Heart right ventricle (tissue), 16 donors: ENCODE measurements at regions not wholly inside any gene's neighbourhood (a gene's known extent, or its start where the extent isn't known, plus 50 kb on each side); places are given as distances from the start of the nearest gene placed in this dataset.

Experiments used
- ATAC-seq, 8 donors: fragments of 200-7000 bp; cut with Tn5 transposase; one replicate each; pipeline ENCODE4 v1.9.1; 2020; ENCODE audit warnings: mild to moderate bottlenecking in 8 of 8, moderate library complexity in 8 of 8, moderate number of reproducible peaks in 1 of 8
- DNase-seq, 2 donors: peaks; one replicate each; pipeline ENCODE4 v3.0.0-alpha.2; 2020
- H3K27ac ChIP-seq, 10 donors: fragments of 200-600 bp; sonication (generic) in 2 of 10; one replicate each; pipeline versions ENCODE4 v1.5.0 to v1.8.0; 2020 to 2022; ENCODE audit warnings: mild to moderate bottlenecking in 3 of 10
- H3K27me3 ChIP-seq, 7 donors: fragments of 200-600 bp; one replicate each; pipeline ENCODE4 v1.8.0; 2021 to 2022; ENCODE audit warnings: mild to moderate bottlenecking in 2 of 7
- H3K36me3 ChIP-seq, 9 donors: fragments of 200-600 bp; sonication (generic) in 1 of 9; one replicate each; pipeline versions ENCODE4 v1.5.0 to v1.8.0; 2020 to 2022; ENCODE audit warnings: mild to moderate bottlenecking in 2 of 9
- H3K4me1 ChIP-seq, 9 donors: fragments of 200-600 bp; sonication (generic) in 1 of 9; one replicate each; pipeline versions ENCODE4 v1.5.0 to v1.8.0; 2020 to 2022; ENCODE audit warnings: mild to moderate bottlenecking in 4 of 9
- H3K4me3 ChIP-seq, 10 donors: fragments of 200-600 bp; sonication (generic) in 2 of 10; one replicate each; pipeline versions ENCODE4 v1.5.0 to v1.8.0; 2020 to 2022; ENCODE audit warnings: mild to moderate bottlenecking in 7 of 10, moderate library complexity in 2 of 10
- H3K9me3 ChIP-seq, 11 donors: fragments of 200-600 bp in 10 of 11; sonication (generic) in 2 of 11; one replicate each; pipeline versions ENCODE4 v1.5.0 to v1.8.0; 2013 to 2022; ENCODE audit warnings: mild to moderate bottlenecking in 2 of 11, control low read depth in 1 of 11, moderate library complexity in 1 of 11
- CTCF ChIP-seq, 9 donors: fragments of 200-600 bp; sonication (generic) in 2 of 9; IDR thresholded peaks; one replicate each; pipeline versions ENCODE4 v1.5.0 to v1.8.0; 2021 to 2022; ENCODE audit warnings: antibody characterized with exemption in 9 of 9, mild to moderate bottlenecking in 5 of 9, moderate library complexity in 1 of 9
- WGBS, 2 donors: extraction: QIAGEN DNeasy Blood & Tissue Kit; methylation state at CpG; one replicate each; pipeline ENCODE4 v1.1.7; 2013; ENCODE audit warnings: inconsistent platforms in 1 of 2; 5-methylcytosine and 5-hydroxymethylcytosine counted together
- intact Hi-C, 10 donors: fragments of 100-400 bp; cut with DNase I; formaldehyde crosslinking; loops; one replicate each; pipeline versions ENCODE4 v1.11.1 to v1.14.2; 2022
- donor health status: Arrhythmogenic right ventricular cardiomyopathy.
- donor health status: ischemic (EF 13 %, LVEDD 7.1; RV severe dilation, severe dysfunction).
- donor health status: healthy with polysubstance abuse.
- donor health status: DM: no; HTN: yes; CAD: no.
- donor health status: DM: no; HTN: no; CAD: no.
- donor health status: ischemic (EF 25% LVEDD 6.9; RV normal size, moderate dysfunction).
- donor health status: ischemic (EF 25% LVEDD 5.7; RV mildly dilated, moderate dysfunction).
- donor health status: healthy.
- donor health status: DM: yes; HTN: yes; CAD: no.
- donor health status: Ischemic cardiomyopathy.
- donor health status: ischemic (EF 35%, LVEDD 5.7; RV mildly dilated, moderate dysfunction).
- donor health status: nonischemic (EF 11% LVEDD 7.7; RV severe dilation, severe dysfunction).
- donor health status: DM: yes; HTN: yes; CAD: no.
- donor health status: PGD.
- donor health status: ischemic (EF 29% LVEDD 5.4; RV normal size, mild dysfunction).
- donor health status: nonischemic (EF 23%, LVEDD 6.1; RV moderate dilation, normal function).

- no peak for TF ChIP-seq CTCF (IDR thresholded peaks at IDR 0.05)
- peak overlapping the region in 3 of 10 donors; percentile 3 to 38 (median 23) for H3K27ac ChIP-seq
- no peaks in the 10 kb centered on the region for H3K36me3 ChIP-seq
- H3K27me3 ChIP-seq = no peaks in the 10 kb centered on the region
- intact Hi-C loops = no loop called here
- peaks cover 0 to 10% (median 0%) of the 10 kb centered on the region in 9 donors for H3K4me1 ChIP-seq
- WGBS, 2 donors = 51 to 60% methylated on average over 3 of the region's 3 CpGs
- no peak overlapping the region for H3K4me3 ChIP-seq
- ATAC-seq (no peak), DNase-seq (no peak)
- peaks cover 0 to 1% (median 0%) of the 10 kb centered on the region in 11 donors for H3K9me3 ChIP-seq
Measured at GRCh38 chr2:147364597-147364996, 480.2 kb upstream of the ACVR2A start.

- 92 to 96% methylated on average over 4 of the region's 4 CpGs for WGBS, 2 donors
Measured at GRCh38 chr2:147363181-147363580, 481.6 kb upstream of the ACVR2A start.

GRCh38 chr2:147358375-147358774, 486.5 kb upstream of the ACVR2A start:
- no peaks in the 10 kb centered on the region for H3K27me3 ChIP-seq
- ATAC-seq (no peak), DNase-seq (no peak)
- H3K9me3 ChIP-seq = no peaks in the 10 kb centered on the region
- WGBS, 2 donors = 67 to 79% methylated on average over 1 of the region's 1 CpG
- no peak for TF ChIP-seq CTCF (IDR thresholded peaks at IDR 0.05)
- no peaks in the 10 kb centered on the region for H3K4me1 ChIP-seq
- H3K27ac ChIP-seq = no peak overlapping the region
- intact Hi-C loops = no loop called here
- no peak overlapping the region for H3K4me3 ChIP-seq
- no peaks in the 10 kb centered on the region for H3K36me3 ChIP-seq

More at GRCh38 chr2:147363181-147363580, 481.6 kb upstream of the ACVR2A start:
- Histone ChIP-seq H3K9me3 (no peaks in the 10 kb centered on the region), H3K36me3 (no peaks in the 10 kb centered on the region), H3K27me3 (no peaks in the 10 kb centered on the region), H3K4me1 (peaks cover 0 to 10% (median 0%) of the 10 kb centered on the region in 9 donors), H3K27ac (no peak overlapping the region), H3K4me3 (no peak overlapping the region)
- DNase-seq = no peak
- intact Hi-C loops = no loop called here
- no peak for TF ChIP-seq CTCF (IDR thresholded peaks at IDR 0.05)
- ATAC-seq = no peak

- Histone ChIP-seq H3K9me3 (no peaks in the 10 kb centered on the region), H3K36me3 (no peaks in the 10 kb centered on the region), H3K27ac (no peak overlapping the region), H3K4me1 (no peaks in the 10 kb centered on the region), H3K4me3 (no peak overlapping the region), H3K27me3 (no peaks in the 10 kb centered on the region)
- intact Hi-C loops = no loop called here
- no peak for TF ChIP-seq CTCF (IDR thresholded peaks at IDR 0.05)
- no peak for DNase-seq
- 61 to 71% methylated on average over 4 of the region's 4 CpGs for WGBS, 2 donors
- no peak for ATAC-seq
Measured at GRCh38 chr2:147356157-147356556, 488.7 kb upstream of the ACVR2A start.
